Left lung (tissue), 4 donors: ENCODE measurements at regions not wholly inside any gene's neighbourhood (a gene's known extent, or its start where the extent isn't known, plus 50 kb on each side); places are given as distances from the start of the nearest gene placed in this dataset.

ENCODE experiments used
- ATAC-seq: fragments of 200-7000 bp; cut with Tn5 transposase; one replicate; pipeline ENCODE4 v1.9.1; 2020; ENCODE audit warnings: moderate library complexity
- DNase-seq, 4 donors: peaks; one replicate each; pipeline ENCODE4 v3.0.0-alpha.2; 2013 to 2020
- H3K27ac ChIP-seq, 2 donors: fragments of 200-600 bp; sonication (generic) in 1 of 2; one replicate each; pipeline versions ENCODE4 v1.5.0 to v1.8.0; 2020 to 2021
- H3K27me3 ChIP-seq, 2 donors: fragments of 200-600 bp; sonication (generic) in 1 of 2; one replicate each; pipeline versions ENCODE4 v1.5.0 to v1.8.0; 2020 to 2021
- H3K36me3 ChIP-seq, 2 donors: fragments of 200-600 bp; sonication (generic) in 1 of 2; one replicate each; pipeline versions ENCODE4 v1.5.0 to v1.8.0; 2020 to 2021
- H3K4me1 ChIP-seq, 2 donors: fragments of 200-600 bp; one replicate each; pipeline ENCODE4 v1.8.0; 2021
- H3K4me3 ChIP-seq, 2 donors: fragments of 200-600 bp; sonication (generic) in 1 of 2; one replicate each; pipeline versions ENCODE4 v1.5.0 to v1.8.0; 2020 to 2021; ENCODE audit warnings: mild to moderate bottlenecking in 1 of 2
- H3K9me3 ChIP-seq, 2 donors: fragments of 200-600 bp; sonication (generic) in 1 of 2; one replicate each; pipeline versions ENCODE4 v1.5.0 to v1.8.0; 2020 to 2021
- intact Hi-C, 2 donors: fragments of 100-400 bp; cut with DNase I; formaldehyde crosslinking; loops; one replicate each; pipeline versions ENCODE4 v1.11.2 to v1.14.2; 2022
- TF ChIP-seq, protein P1 (sequence below), 2 donors: fragments of 200-600 bp; sonication (generic) in 1 of 2; IDR thresholded peaks; one replicate each; pipeline versions ENCODE4 v1.5.0 to v1.8.0; 2021; ENCODE audit warnings: antibody characterized with exemption in 2 of 2
- donor health status: DM: no; HTN: yes; CAD: no.
- donor health status: DM: no; HTN: no; CAD: no.

DNA sequence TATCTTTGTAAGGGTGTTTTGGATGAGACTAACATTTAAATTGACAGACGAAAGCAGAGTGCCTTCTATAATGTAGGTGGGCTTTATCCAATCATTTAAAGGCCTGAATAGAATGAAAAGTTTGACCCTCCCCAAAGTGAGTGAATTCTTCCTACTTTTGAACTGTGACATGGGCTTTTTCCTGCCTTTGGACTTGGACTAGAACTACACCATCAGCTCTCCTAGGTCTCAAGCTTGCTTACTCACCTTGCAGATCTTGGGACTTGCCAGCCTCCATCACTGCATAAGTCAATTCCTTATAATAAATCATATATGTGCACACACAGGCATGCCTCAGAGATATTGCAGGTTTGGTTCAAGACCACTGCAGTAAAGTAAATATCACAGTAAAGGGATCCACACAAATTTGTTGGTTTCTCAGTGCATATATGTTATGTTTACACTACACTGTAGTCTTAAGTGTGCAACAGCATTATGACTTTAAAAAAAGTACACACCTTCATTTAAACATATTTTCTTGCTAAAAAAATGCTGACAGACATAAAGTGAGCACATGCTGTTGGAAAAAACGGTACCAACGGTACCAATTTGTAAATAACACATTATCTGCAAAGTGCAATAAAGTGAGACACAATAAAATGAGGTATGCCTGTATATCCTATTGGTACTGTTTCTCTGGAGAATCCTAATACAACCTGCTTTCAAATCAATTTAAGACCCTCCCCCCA, 51.6 kb upstream of the ATF3 start:
- no peak for ATAC-seq
- Histone ChIP-seq H3K4me3 (no peak overlapping the region), H3K9me3 (no peaks in the 10 kb centered on the region), H3K27ac (no peak overlapping the region), H3K36me3 (no peaks in the 10 kb centered on the region), H3K4me1 (peaks cover 0 to 9% of the 10 kb centered on the region in 2 donors), H3K27me3 (no peaks in the 10 kb centered on the region)
- TF ChIP-seq, protein P1, sequence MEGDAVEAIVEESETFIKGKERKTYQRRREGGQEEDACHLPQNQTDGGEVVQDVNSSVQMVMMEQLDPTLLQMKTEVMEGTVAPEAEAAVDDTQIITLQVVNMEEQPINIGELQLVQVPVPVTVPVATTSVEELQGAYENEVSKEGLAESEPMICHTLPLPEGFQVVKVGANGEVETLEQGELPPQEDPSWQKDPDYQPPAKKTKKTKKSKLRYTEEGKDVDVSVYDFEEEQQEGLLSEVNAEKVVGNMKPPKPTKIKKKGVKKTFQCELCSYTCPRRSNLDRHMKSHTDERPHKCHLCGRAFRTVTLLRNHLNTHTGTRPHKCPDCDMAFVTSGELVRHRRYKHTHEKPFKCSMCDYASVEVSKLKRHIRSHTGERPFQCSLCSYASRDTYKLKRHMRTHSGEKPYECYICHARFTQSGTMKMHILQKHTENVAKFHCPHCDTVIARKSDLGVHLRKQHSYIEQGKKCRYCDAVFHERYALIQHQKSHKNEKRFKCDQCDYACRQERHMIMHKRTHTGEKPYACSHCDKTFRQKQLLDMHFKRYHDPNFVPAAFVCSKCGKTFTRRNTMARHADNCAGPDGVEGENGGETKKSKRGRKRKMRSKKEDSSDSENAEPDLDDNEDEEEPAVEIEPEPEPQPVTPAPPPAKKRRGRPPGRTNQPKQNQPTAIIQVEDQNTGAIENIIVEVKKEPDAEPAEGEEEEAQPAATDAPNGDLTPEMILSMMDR (IDR thresholded peaks at IDR 0.05) = no peak
- intact Hi-C loops = no loop called here
- DNase-seq = no peak

DNA sequence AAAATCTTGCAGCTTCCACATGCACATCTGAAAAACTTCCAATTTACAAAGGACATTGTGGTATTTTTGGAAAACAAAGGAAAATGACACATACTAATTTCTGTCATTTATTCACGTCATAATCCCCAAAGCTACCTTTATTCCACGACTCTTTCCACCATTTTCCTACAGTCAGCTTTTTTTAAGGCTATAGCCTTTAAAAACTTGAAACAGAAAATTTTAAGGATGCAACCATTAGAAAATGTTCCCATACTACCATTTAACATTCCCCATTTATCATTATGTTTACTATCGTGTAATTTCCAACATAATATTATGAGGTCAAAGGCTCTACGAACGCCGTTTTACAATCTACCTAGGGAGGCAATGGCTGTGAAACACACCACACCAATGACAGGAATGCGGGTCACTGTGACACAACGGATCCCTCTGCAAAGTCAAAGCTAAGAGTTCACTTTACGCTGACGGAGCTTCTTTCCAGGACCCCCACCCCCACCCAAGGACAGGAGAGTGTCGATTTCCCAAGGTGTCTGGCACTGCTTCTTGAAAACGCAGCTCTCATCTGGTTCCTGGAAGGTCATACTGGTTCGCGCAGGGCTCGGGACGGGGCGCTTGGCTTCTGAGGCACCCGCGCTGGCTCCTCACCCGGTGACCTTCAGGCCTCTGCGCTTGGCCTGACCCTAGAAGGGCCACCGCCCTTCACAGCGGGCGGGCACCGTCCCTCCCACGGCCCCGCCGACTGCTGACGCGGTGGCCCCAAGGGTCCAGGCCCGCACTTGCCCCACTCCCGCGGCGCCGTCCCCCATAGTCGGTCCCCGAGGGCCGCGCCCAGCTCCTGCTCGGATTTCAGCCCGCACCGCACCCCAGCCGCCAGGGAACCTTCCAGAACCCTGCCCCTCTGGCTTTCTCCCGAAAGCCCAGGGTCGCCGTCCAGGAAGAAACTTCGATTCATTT, 50.5 kb upstream of the ATF3 start:
- peaks cover 0 to 3% of the 10 kb centered on the region in 2 donors for H3K9me3 ChIP-seq
- peak overlapping the region; percentile 94 to 97 for H3K27ac ChIP-seq
- ATAC-seq (peak; percentile 77), DNase-seq (peak; percentile 58 to 90 (median 74))
- H3K4me1 ChIP-seq = peaks cover 0 to 9% of the 10 kb centered on the region in 2 donors
- no peaks in the 10 kb centered on the region for H3K36me3 ChIP-seq
- H3K27me3 ChIP-seq = no peaks in the 10 kb centered on the region
- peak overlapping the region; percentile 63 to 71 for H3K4me3 ChIP-seq
- TF ChIP-seq, protein P1 (IDR thresholded peaks at IDR 0.05) = no peak
- intact Hi-C loops = no loop called here

DNA sequence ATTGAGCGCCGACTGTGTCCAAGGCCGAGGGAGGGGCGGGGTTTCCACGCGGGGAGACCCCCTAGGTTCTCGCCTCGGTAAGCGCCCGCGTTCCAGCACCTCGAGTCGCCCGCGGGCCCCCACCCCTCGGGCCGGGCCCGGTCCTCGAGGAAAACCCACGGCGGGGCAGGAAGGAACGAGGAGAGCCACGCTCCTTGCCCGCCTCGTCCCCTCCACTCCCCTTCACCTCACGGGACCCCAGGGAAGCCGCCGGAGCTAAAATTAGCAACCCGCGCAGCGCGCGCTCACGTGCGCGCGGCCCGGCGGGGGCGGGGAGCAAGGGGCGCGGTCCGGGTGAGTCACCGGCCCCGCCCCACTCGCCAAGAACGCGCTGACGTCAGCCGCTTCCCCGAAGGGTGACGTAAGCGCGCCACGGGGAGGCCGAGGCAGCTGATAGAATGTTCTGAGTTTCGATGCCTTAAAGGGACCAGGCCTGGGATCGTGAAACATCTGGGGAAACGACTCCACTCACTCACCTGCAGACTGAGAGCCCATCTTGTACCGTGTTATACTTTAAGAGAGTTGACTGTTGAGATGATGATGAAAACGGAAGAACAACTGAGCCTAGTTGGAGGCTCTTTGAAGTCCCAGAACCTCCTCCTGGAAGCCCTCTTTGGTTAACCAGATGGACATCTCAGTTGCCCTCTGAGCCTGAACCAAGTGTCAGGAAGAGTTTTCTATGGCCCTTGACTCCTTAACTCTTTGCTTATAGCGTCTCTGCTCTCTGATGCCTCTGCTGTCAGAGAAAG, 49.7 kb upstream of the ATF3 start:
- H3K27ac ChIP-seq = peak overlapping the region; percentile 94 to 97
- DNase-seq (peak; percentile 92 to 98 (median 96)), ATAC-seq (peak; percentile 92)
- peak overlapping the region; percentile 63 to 71 for H3K4me3 ChIP-seq
- TF ChIP-seq, protein P1 (IDR thresholded peaks at IDR 0.05) = no peak
- no peaks in the 10 kb centered on the region for H3K36me3 ChIP-seq
- no peaks in the 10 kb centered on the region for H3K27me3 ChIP-seq
- intact Hi-C loops = no loop called here
- peaks cover 0 to 4% of the 10 kb centered on the region in 2 donors for H3K9me3 ChIP-seq
- peaks cover 0 to 9% of the 10 kb centered on the region in 2 donors for H3K4me1 ChIP-seq
